GM12878 (cell line): ENCODE measurements at regions not wholly inside any gene's neighbourhood (a gene's known extent, or its start where the extent isn't known, plus 50 kb on each side); places are given as distances from the start of the nearest gene placed in this dataset.

ENCODE experiments used
- ATAC-seq: fragments of 200-7000 bp; cut with Tn5 transposase; 3 replicates; pipeline ENCODE4 v1.9.1; 2020; ENCODE audit warnings: mild to moderate bottlenecking, moderate library complexity
- BruUV-seq: library from RNA; stranded (reverse); fragments of 400-500 nt; replicated peaks from 2 replicates; lab custom pipeline; 2021; lab: Mats Ljungman, UMichigan
- CTCF ChIA-PET: fragments of 300-600 bp; sonication (Branson Sonifier 250); formaldehyde crosslinking; extraction: SDS; loops from one replicate; lab custom pipeline; 2021; ENCODE audit warnings: inconsistent platforms; lab: Yijun Ruan, JAX
- POLR2A ChIA-PET: fragments of 350-600 bp; formaldehyde crosslinking; extraction: SDS; loops from one replicate; lab custom pipeline; 2021; ENCODE audit warnings: inconsistent platforms; lab: Charles Lee
- RAD21 ChIA-PET: fragments of 300-600 bp; sonication (Branson Sonifier 250); formaldehyde crosslinking; loops from one replicate; lab custom pipeline; 2023; ENCODE audit warnings: antibody characterized with exemption; ENCODE audit not compliant: unreplicated experiment; lab: Charles Lee
- SMC1A ChIA-PET: fragments of 300-600 bp; sonication (Branson Sonifier 250); formaldehyde crosslinking; loops from one replicate; lab custom pipeline; 2023; ENCODE audit not compliant: unreplicated experiment, uncharacterized antibody; lab: Charles Lee
- DNase-seq: peaks from one replicate; pipeline ENCODE4 v3.0.0-alpha.2; 2011; ENCODE audit warnings: low read depth, low spot score
- FAIRE-seq: peaks from 3 replicates; lab custom pipeline; 2011; peaks lifted over from hg19 to GRCh38; lab: Jason Lieb, UNC
- H2AFZ ChIP-seq: 2 replicates; pipeline ENCODE4 v1.6.0; 2011; ENCODE audit warnings: low read depth, low read length, control low read depth; ENCODE audit not compliant: control insufficient read depth
- H3K27ac ChIP-seq: 2 replicates; pipeline ENCODE4 v1.5.1; 2011; ENCODE audit warnings: control low read depth; ENCODE audit not compliant: control insufficient read depth, insufficient read depth
- H3K27me3 ChIP-seq, 2 experiments: replicated peaks in 1 of 2; 2 replicates each; pipeline versions ENCODE4 v1.6.0 to v1.6.1; 2011; ENCODE audit warnings: low read length in 1 of 2; ENCODE audit not compliant: control insufficient read depth in 2 of 2, insufficient read depth in 2 of 2
- H3K36me3 ChIP-seq, 2 experiments: 2 replicates each; pipeline ENCODE4 v1.5.1; 2011; ENCODE audit warnings: low read length in 1 of 2; ENCODE audit not compliant: control insufficient read depth in 2 of 2, insufficient read depth in 2 of 2
- H3K4me1 ChIP-seq: 2 replicates; pipeline ENCODE4 v1.6.1; 2011; ENCODE audit warnings: mild to moderate bottlenecking, low read length, moderate library complexity, mixed read lengths; ENCODE audit not compliant: control insufficient read depth, insufficient read depth
- H3K4me2 ChIP-seq: 2 replicates; pipeline ENCODE4 v1.6.0; 2011; ENCODE audit warnings: control low read depth; ENCODE audit not compliant: control insufficient read depth, insufficient read depth
- H3K4me3 ChIP-seq: fragments of 200-600 bp; sonication (generic); 2 replicates; pipeline ENCODE4 v1.5.1; 2016
- H3K79me2 ChIP-seq: 2 replicates; pipeline ENCODE4 v1.6.0; 2011; ENCODE audit warnings: low read length; ENCODE audit not compliant: control insufficient read depth, insufficient read depth
- H3K9ac ChIP-seq: 2 replicates; pipeline ENCODE4 v1.8.0; 2011; ENCODE audit warnings: low read length, control low read depth, mixed read lengths; ENCODE audit not compliant: control insufficient read depth, insufficient read depth
- H3K9me3 ChIP-seq: replicated peaks from 3 replicates; pipeline ENCODE4 v1.5.1; 2011; ENCODE audit warnings: mild to moderate bottlenecking, low read length; ENCODE audit not compliant: control insufficient read depth, insufficient read depth
- H4K20me1 ChIP-seq: 2 replicates; pipeline ENCODE4 v1.6.0; 2011; ENCODE audit not compliant: control insufficient read depth, insufficient read depth
- BCLAF1 ChIP-seq: fragments of 450-650 bp; IDR thresholded peaks from 2 replicates; pipeline ENCODE4 v1.6.1; 2017; ENCODE audit warnings: antibody characterized with exemption, mild to moderate bottlenecking, moderate library complexity
- CHD4 ChIP-seq: fragments of 200-600 bp; sonication (generic); IDR thresholded peaks from 2 replicates; pipeline ENCODE4 v1.6.1; 2016; ENCODE audit warnings: mild to moderate bottlenecking
- FOS ChIP-seq: IDR thresholded peaks from 3 replicates; pipeline ENCODE4 v1.6.1; 2011; ENCODE audit warnings: borderline replicate concordance; ENCODE audit not compliant: insufficient read length; ENCODE audit errors: extremely low read depth
- HDAC6 ChIP-seq: fragments of 200-600 bp; sonication (generic); IDR thresholded peaks from one replicate; pipeline ENCODE4 v1.8.0; 2017; ENCODE audit warnings: antibody characterized with exemption; ENCODE audit not compliant: unreplicated experiment
- HSF1 ChIP-seq: fragments of 150-350 bp; IDR thresholded peaks from 2 replicates; pipeline ENCODE4 v1.6.1; 2014; ENCODE audit warnings: mild to moderate bottlenecking, low read depth, low read length
- MYB ChIP-seq: fragments of 150-350 bp; IDR thresholded peaks from 2 replicates; pipeline ENCODE4 v1.6.1; 2014; ENCODE audit warnings: mild to moderate bottlenecking, low read depth, low read length, borderline replicate concordance
- NFIC ChIP-seq: IDR thresholded peaks from 2 replicates; pipeline ENCODE4 v1.6.1; 2012; ENCODE audit warnings: low read depth, mild to moderate bottlenecking, inconsistent platforms, low read length, moderate library complexity
- NFXL1 ChIP-seq: fragments of 450-650 bp; IDR thresholded peaks from 2 replicates; pipeline ENCODE4 v1.6.1; 2017; ENCODE audit warnings: antibody characterized with exemption, mild to moderate bottlenecking, borderline replicate concordance
- NR2F1 ChIP-seq: fragments of 450-650 bp; conservative IDR thresholded peaks from 2 replicates; pipeline ENCODE4 v1.6.1; 2017; ENCODE audit warnings: mild to moderate bottlenecking
- POLR2A ChIP-seq: IDR thresholded peaks from 2 replicates; pipeline ENCODE4 v1.6.1; 2011; ENCODE audit warnings: low read depth, mild to moderate bottlenecking, low read length
- RELB ChIP-seq: fragments of 450-650 bp; IDR thresholded peaks from 2 replicates; pipeline ENCODE4 v1.6.1; 2017; ENCODE audit warnings: low read depth, mild to moderate bottlenecking, moderate library complexity
- STAT1 ChIP-seq: fragments of 450-650 bp; conservative IDR thresholded peaks from 2 replicates; pipeline ENCODE4 v1.6.1; 2014; ENCODE audit warnings: antibody characterized with exemption, mild to moderate bottlenecking
- SUZ12 ChIP-seq: fragments of 200-600 bp; sonication (generic); IDR thresholded peaks from one replicate; pipeline ENCODE4 v1.6.1; 2018; ENCODE audit warnings: antibody characterized with exemption, mild to moderate bottlenecking; ENCODE audit not compliant: unreplicated experiment
- ZNF217 ChIP-seq: fragments of 450-650 bp; IDR thresholded peaks from 2 replicates; pipeline ENCODE4 v1.6.1; 2017; ENCODE audit warnings: antibody characterized with exemption, mild to moderate bottlenecking
- WGBS: methylation state at CpG from one replicate; pipeline ENCODE4 v1.1.6; 2016; ENCODE audit warnings: low lambda C conversion rate; ENCODE audit not compliant: insufficient replicate concordance, insufficient coverage; ENCODE audit errors: missing lambda C conversion rate; 5-methylcytosine and 5-hydroxymethylcytosine counted together
- in situ Hi-C: fragments of 300-500 bp; cut with MboI; formaldehyde crosslinking; loops from 9 replicates; pipeline ENCODE4 v1.14.3; 2018; ENCODE audit warnings: mixed read lengths
- intact Hi-C: fragments of 100-400 bp; cut with micrococcal nuclease; formaldehyde crosslinking; loops from one replicate; pipeline ENCODE4 v1.14.2; 2022; ENCODE audit not compliant: unreplicated experiment
- TF ChIP-seq, protein P1 (sequence below): fragments of 450-650 bp; formaldehyde crosslinking; IDR thresholded peaks from 2 replicates; pipeline ENCODE4 v1.4.0; 2022; ENCODE audit warnings: mild to moderate bottlenecking, moderate library complexity

DNA sequence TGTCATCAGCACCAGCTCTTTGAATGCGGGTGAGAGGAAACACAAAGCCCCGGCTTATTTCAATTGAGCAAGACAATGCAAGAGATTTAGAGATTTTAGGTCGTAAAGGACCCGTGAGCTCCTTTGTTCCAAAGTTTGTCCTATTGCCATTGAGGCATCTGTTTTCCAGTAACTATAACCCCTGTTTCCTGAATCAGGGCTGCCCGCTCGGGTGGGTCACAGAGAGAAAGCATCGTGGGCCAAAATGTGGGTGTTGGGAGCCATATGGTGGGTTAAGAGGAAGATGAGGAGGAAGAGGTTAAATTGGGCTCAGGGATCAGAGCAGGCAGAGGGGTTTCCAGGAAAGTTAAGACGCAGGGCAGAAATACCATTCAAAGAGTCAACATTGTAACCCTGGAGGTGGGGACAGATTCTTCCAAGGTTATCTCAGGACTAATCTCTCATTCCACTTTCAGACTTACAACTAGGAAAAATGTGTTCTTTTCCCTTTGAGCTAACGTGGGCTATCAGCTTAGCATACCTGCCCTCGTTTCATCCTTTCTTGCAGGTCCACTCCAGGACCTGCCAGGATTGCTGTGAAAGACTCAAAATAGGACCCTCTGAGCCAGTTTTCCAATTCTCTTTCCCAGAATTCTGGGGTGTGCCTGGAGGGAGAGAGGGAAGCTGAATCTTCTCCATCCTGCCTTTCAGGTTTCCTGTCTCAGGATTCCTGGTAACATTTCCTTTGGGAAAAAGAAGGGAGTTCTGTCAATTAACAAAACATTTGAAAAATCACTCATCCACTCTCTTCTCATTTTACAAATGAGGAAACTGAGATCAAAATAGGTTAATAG lies 95.5 kb upstream of the TAF11L2 start:
- H3K9ac ChIP-seq: no peak overlapping the region
- no peaks in the 10 kb centered on the region for H3K36me3 ChIP-seq
- H3K4me1 ChIP-seq: no peaks in the 10 kb centered on the region
- no peak for DNase-seq
- BruUV-seq: no TSS peak
- ChIA-PET RAD21 (no interaction called here), CTCF (interaction anchor here (0.6 kb wide), 1 partner anchor 9 kb away, joined by 3 read pairs; no protein-coding TSS in a partner anchor), SMC1A (interaction anchor here (0.6 to 1.2 kb wide), 4 partner anchors 56 to 187 kb away, joined by 3 to 4 read pairs (median 3); no protein-coding TSS in a partner anchor), POLR2A (interaction anchor here (0.5 kb wide), 1 partner anchor 14 kb away, joined by 3 read pairs; no protein-coding TSS in a partner anchor)
- no peak overlapping the region for H3K4me3 ChIP-seq
- in situ Hi-C loops (no loop called here), intact Hi-C loops (no loop called here)
- no peak overlapping the region for H2AFZ ChIP-seq
- no peaks in the 10 kb centered on the region for H3K27me3 ChIP-seq
- no peak overlapping the region for H3K4me2 ChIP-seq
- ATAC-seq: no peak
- H3K27ac ChIP-seq: no peak overlapping the region
- no peaks in the 10 kb centered on the region for H4K20me1 ChIP-seq
- H3K9me3 ChIP-seq: no peaks in the 10 kb centered on the region
- FAIRE-seq: no peak
- WGBS: 44% methylated on average over 9 of the region's 10 CpGs
- H3K79me2 ChIP-seq: no peaks in the 10 kb centered on the region
- no peak for TF ChIP-seq HSF1
- no peak for TF ChIP-seq RELB
- no peak for TF ChIP-seq STAT1
- no peak for TF ChIP-seq FOS
- no peak for TF ChIP-seq HDAC6
- no peak for TF ChIP-seq MYB
- no peak for TF ChIP-seq NFIC
- no peak for TF ChIP-seq NFXL1
- TF ChIP-seq BCLAF1: no peak
- no peak for TF ChIP-seq NR2F1
- no peak for TF ChIP-seq CHD4
- no peak for TF ChIP-seq POLR2A
- no peak for TF ChIP-seq ZNF217
- TF ChIP-seq SUZ12: no peak
- TF ChIP-seq, protein P1, sequence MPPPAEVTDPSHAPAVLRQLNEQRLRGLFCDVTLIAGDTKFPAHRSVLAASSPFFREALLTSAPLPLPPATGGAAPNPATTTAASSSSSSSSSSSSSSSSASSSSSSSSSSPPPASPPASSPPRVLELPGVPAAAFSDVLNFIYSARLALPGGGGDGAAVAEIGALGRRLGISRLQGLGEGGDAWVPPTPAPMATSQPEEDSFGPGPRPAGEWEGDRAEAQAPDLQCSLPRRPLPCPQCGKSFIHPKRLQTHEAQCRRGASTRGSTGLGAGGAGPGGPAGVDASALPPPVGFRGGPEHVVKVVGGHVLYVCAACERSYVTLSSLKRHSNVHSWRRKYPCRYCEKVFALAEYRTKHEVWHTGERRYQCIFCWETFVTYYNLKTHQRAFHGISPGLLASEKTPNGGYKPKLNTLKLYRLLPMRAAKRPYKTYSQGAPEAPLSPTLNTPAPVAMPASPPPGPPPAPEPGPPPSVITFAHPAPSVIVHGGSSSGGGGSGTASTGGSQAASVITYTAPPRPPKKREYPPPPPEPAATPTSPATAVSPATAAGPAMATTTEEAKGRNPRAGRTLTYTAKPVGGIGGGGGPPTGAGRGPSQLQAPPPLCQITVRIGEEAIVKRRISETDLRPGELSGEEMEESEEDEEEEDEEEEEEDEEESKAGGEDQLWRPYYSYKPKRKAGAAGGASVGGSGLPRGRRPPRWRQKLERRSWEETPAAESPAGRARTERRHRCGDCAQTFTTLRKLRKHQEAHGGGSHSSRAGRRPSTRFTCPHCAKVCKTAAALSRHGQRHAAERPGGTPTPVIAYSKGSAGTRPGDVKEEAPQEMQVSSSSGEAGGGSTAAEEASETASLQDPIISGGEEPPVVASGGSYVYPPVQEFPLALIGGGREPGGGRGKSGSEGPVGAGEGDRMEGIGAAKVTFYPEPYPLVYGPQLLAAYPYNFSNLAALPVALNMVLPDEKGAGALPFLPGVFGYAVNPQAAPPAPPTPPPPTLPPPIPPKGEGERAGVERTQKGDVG: no peak
